Fibroblast of the conjunctiva (primary cell): ENCODE measurements at regions not wholly inside any gene's neighbourhood (a gene's known extent, or its start where the extent isn't known, plus 50 kb on each side); places are given as distances from the start of the nearest gene placed in this dataset.
A peak's percentile ranks its signal among the peaks of the same experiment; 100 is the strongest.
"Not testable (repeated sequence)": the region's sequence is repeated elsewhere in the genome, so short reads cannot be mapped to it uniquely, and the experiment has no call there.

Experiments used
- DNase-seq: peaks from one replicate; pipeline ENCODE4 v3.0.0-alpha.2; 2010; ENCODE audit warnings: low read depth

DNA sequence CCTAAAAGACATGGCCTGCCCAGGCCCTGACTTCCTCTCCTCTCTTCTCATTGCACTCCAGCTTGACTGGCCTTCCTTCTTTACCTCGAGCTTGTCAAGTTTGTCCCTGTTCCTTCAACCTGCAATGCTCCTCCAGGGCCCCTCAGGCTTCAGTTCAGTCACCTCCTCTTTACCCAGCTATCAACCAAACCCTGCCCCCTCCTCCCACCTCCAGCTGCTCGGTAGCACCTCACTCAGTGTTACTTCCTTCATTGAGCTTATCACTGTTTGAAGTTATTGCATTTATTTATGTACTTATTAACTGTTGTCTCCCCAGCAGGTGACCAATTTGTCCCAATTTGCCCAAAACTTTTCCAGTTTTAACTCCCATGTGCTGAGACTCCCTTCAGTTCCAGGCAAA, 95.8 kb upstream of the UBE2E1 start:
- no peak for DNase-seq

GRCh38 chr3:23710555-23710954, 95.2 kb upstream of the UBE2E1 start:
- DNase-seq: peak; percentile 73

- no peak for DNase-seq
These were observed 93.8 kb upstream of the UBE2E1 start for GRCh38 chr3:23711916-23712494.

GRCh38 chr3:23712656-23713559, 92.8 kb upstream of the UBE2E1 start:
- DNase-seq: peak; percentile 65

DNA sequence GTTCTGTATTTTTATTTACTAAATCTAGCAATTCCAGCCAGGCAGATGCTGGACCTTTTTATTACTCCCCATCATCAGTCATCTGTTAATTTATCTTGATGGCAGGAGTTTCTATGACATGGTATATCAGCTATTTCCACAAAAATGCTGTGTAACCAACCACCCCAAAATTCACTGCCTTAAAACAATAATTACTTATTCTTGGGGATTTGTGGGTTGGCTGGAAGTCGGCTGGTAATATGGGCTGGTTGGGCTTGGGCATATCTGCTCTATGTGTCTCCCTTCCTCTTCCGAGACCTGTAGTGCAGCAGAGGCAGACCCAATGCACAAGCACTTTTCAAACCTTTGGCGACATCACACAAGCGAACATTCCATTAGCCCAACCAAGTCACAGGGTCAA, 92.1 kb upstream of the UBE2E1 start:
- DNase-seq: no peak

DNA sequence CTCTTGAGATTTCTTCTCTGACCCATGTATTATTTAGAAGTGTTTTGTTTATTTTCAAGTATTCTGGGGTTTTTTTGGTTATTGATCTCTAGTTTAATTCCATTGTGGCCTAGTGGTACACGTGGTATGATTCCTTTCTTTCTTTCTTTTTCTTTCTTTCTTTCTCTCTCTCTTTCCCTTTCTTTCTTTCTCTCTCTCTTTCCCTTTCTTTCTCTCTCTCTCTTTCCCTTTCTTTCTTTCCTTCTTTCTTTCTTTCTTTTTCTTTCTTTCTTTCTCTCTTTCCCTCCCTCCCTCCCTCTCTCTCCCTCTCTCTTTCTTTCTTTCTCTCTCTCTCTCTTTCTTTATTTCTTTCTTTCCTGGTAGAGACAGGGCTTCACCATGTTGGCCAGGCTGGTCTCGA, 85.7 kb upstream of the UBE2E1 start:
- no peak for DNase-seq

GRCh38 chr3:23720885-23721284, 84.9 kb upstream of the UBE2E1 start:
- DNase-seq: no peak

- no peak for DNase-seq
These were observed 82.6 kb upstream of the UBE2E1 start for GRCh38 chr3:23723141-23723540.

DNA sequence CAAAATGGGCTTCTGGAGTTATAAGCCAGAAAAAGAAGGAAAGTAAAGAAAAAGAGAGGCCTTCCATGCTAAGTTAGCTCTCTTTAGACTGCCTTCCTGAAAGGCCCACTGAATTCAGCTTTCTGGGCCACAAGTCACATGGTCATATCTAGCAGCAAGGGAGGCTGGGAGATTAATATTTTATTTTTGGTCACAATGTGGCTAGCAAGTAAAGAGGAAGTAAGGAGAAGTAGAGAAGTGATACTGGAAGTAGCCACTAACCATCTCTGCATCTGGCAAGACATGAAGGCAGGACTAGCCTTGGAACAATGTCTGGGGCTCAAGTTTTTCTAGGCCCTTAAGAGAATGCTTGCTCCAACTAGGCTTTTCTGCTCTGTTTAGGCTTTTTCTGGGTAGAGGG, 81.8 kb upstream of the UBE2E1 start:
- no peak for DNase-seq

GRCh38 chr3:23726811-23727548, 78.8 kb upstream of the UBE2E1 start:
- no peak for DNase-seq

DNA sequence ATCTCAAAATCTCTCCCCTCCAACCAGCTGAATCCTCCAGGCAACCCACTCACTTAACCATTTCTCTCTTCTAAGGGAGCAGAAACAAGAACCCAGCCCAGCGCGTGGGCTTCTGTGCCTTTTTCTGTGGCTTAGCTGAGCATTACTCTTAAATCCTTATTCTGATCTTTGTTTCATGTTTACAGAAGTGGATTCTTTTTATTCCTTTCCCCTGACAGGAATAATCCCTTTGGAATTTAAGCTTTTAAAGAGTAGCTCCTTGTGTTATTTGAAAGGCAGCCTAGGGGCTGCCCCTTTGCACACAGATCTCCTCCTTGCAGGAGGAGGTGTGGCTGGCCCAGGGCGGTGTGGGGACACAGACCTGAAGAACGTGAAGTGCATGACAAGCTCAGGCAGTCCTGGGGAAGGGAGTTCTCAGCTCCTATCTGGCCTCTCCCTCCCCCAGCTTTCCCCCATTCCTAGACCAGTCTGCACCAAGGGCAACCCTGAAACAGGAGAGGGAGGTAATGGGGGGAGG, 77.1 kb upstream of the UBE2E1 start:
- no peak for DNase-seq

DNA sequence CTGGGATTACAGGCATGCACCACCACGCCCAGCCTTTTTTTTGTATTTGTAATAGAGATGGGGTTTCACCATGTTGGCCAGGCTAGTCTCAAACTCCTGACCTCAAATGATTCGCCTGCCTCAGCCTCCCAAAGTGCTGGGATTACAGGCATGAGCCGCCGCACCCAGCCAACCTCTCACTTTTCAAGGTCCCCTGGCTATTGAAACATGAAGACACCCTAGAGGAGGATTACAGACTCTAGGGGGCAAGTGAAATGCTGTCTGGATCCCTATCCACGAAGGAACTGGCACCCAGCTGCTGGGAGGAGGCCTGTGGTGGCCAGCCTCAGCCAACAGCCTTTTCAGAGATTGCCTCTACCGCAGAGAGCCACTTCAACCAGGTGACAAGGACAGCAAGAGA, 76.4 kb upstream of the UBE2E1 start:
- not testable (repeated sequence) for DNase-seq

DNA sequence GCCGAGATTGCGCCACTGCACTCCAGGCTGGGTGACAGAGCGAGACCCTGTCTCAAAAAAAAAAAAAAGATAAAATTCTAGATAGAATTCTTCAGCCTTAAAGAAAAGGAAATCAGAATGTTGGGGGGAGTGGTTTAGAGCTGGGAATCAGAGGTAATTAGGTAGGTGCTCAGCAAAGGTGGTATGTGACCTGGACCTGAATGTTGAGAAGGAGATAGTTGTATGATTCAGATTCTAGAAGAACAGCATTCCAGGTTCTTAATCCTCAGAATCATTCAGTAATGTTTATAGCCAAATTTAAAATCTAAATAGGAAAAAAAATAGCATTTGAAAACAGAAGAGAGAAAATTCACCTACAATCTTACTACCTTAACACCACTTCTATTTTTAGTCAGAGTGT, 71.3 kb upstream of the UBE2E1 start:
- DNase-seq: no peak

GRCh38 chr3:23735062-23735461, 70.7 kb upstream of the UBE2E1 start:
- DNase-seq: no peak

DNA sequence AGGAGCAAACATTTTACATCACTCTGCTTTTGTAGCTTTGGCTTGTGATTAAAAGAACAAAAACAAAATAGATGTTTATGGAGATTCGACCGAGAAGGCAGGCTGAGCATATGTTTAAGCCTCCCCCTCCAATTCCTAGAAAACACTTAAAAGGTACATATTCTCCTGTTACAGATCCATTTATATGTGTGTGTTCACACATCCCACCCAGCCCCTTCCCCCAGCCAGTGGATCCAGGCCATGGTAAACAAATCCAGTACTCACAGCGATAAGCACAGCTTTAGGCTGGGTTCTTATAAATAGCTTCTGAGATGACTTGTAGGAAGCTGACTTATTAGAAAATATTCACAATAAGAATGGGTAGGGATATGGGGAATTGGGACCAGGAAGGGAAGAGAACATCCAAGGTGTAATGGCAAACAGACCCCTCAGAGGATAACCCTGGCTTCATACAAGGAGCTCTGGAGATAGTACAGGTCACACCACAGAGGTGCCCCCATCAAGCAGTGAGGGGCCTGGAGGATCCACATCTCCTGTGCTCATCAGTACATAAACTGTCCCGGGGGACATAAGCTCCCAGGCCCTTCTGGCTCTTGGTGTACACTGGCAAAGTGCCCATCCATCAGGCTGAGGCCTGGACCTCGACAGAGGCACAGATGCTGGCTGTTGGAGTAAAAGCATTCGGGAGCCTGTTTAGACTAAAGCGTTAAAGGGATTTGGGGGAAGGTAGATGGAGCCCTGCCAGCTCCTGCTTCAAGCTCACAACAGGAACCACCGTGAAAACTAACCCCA, 70.0 kb upstream of the UBE2E1 start:
- DNase-seq: peak; percentile 32

GRCh38 chr3:23738944-23739343, 66.8 kb upstream of the UBE2E1 start:
- no peak for DNase-seq

DNA sequence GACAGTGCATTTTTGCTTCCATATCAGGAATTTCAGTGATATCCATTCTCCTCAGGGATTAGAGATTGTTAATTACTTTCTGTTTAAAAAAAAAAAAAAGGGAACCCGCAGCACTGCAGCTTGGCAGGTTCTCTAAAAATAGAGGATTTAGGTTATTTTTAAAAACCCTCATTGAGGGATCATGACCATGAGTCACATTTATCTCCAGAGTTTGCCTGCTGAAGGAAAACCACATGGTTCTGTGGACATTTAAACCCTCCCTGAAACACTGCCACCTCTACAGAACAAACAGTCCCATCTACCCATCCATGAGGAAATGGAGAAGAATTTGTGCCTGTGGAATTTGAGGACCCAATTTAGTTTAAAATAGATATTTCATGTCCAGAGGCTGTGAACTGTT, 66.2 kb upstream of the UBE2E1 start:
- DNase-seq: no peak

DNA sequence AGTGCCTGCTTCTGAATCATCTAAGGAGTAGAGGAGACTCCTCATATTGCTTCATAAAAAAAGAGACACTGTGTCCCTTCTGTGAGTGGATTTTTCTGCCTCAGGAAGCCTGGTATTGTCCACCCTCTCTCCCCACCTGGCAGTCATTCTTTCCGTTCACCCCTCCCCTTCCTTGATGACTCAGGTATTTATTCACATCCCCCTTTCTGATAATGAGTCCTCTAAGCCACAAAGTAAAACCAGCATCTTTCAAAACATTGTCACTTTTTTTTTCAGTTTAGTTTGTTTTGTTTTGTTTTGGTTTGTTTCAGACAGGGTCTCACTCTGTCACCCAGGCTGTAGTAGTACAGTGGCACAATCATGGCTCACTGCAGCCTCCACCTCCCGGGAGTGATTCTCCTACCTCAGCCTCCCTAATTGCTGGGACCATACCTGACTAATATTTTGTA, 65.2 kb upstream of the UBE2E1 start:
- DNase-seq: no peak

DNA sequence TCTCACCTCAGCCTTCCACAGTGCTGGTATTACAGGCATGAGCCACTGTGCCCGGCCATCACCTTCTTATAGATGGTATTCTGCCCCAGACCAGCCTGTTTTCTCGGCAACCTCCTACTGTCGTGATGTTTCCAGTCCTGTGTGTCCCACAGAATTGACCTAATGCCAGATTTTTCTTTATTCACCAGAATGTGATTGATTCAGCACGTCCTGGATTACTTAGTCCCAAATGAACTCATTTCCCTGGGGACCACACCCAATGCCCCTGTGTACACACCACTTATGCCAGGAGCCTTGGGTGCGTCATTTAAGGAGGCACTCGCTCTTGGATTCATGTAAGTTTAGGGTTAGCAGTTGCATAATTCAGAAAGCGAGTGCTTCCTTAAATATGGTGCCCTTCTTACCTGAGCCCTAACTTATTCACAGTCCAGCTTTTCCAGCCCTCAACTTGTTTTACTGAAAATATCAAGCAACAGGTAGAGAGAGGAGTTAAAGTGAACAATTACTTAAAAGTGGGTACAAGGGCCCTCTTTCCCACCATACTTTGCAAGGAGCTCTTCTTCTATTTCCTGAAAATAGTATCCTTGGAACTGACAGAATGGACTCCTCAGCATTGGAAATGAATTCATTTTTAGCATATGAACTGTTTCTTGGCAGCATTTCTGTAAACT, 64.6 kb upstream of the UBE2E1 start:
- DNase-seq: no peak

GRCh38 chr3:23743141-23743784, 62.5 kb upstream of the UBE2E1 start:
- no peak for DNase-seq

- DNase-seq: no peak
These were observed 59.3 kb upstream of the UBE2E1 start for GRCh38 chr3:23746441-23746840.
